AG10803 (cell line): ENCODE measurements at regions not wholly inside any gene's neighbourhood (a gene's known extent, or its start where the extent isn't known, plus 50 kb on each side); places are given as distances from the start of the nearest gene placed in this dataset.

Source experiments
- DNase-seq: peaks from one replicate; pipeline ENCODE4 v3.0.0; 2010; ENCODE audit warnings: low read depth
- H3K4me3 ChIP-seq: 2 replicates; pipeline ENCODE4 v1.5.1; 2011; ENCODE audit warnings: mild to moderate bottlenecking, low read length, control low read depth
- TF ChIP-seq, protein P1 (sequence below): conservative IDR thresholded peaks from 2 replicates; pipeline ENCODE4 v1.5.1; 2011; ENCODE audit warnings: mild to moderate bottlenecking, low read length, control low read depth, inconsistent platforms

DNA sequence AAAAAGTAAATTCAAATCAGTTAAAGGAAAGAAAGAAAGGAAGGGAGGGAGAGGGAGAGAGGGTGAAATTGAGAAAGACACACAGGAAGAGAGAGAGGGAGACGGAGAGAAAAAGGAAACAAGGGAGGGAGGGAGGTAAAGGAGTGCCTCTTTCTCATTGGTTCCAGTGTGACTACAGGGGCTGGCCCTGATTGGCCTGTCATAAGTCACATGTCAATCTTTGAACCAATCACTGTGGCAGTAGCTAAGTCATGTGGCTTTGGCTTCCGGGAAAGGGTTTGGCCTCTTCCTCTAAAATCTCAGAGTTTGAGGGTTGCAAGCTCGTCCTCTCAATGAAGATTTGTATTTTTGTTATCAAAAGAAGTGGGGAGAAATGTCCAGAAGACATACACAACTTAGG lies 150.2 kb downstream of the RAB11FIP2 start:
- no peak for DNase-seq
- no peak overlapping the region for H3K4me3 ChIP-seq
- TF ChIP-seq, protein P1, sequence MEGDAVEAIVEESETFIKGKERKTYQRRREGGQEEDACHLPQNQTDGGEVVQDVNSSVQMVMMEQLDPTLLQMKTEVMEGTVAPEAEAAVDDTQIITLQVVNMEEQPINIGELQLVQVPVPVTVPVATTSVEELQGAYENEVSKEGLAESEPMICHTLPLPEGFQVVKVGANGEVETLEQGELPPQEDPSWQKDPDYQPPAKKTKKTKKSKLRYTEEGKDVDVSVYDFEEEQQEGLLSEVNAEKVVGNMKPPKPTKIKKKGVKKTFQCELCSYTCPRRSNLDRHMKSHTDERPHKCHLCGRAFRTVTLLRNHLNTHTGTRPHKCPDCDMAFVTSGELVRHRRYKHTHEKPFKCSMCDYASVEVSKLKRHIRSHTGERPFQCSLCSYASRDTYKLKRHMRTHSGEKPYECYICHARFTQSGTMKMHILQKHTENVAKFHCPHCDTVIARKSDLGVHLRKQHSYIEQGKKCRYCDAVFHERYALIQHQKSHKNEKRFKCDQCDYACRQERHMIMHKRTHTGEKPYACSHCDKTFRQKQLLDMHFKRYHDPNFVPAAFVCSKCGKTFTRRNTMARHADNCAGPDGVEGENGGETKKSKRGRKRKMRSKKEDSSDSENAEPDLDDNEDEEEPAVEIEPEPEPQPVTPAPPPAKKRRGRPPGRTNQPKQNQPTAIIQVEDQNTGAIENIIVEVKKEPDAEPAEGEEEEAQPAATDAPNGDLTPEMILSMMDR, result no peak

DNA sequence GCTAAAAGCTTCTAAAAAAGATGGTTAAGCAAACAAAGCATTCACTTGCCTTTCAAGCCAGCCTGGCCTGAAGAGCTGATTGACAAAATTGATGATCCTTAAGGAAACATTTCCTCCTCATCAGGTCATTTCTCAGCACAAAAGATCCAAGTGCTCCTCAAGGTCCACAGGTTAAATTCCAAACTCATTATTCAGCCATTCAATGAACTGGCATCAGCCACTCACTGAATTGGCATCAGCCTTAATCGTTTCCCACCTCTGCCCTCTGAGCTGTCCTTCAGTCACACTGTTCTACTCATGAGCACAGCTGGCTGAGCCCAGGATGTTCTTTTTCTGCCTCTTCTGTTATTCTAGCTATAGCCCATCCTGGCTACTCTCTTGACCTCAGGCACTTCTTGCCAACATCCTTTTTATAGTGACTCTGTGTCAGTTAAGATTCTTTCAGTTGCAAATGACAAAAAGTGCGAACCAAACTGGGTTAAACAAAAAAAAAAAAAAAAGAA lies 147.5 kb downstream of the RAB11FIP2 start:
- no peak overlapping the region for H3K4me3 ChIP-seq
- TF ChIP-seq, protein P1, result no peak
- DNase-seq, result no peak

DNA sequence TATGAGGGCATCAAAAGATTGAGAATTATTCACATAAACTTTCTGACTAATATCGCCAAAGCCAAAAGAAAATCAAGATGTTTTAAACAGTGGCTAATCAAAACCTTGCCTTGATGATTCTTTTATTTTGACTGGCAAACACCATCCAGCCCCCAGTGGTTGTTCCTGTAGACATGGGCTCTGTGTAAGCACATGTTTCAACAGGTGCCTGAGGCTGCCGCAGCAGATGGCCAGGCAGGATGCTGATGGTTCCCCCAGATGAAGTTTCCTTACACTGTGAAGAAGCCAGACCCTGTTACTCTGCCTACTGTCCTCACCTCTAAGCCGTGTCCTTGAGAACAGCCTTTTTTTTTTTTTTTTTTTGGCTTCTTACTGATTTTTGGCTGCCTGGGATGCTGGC lies 146.5 kb downstream of the RAB11FIP2 start:
- no peak overlapping the region for H3K4me3 ChIP-seq
- no peak for DNase-seq

DNA sequence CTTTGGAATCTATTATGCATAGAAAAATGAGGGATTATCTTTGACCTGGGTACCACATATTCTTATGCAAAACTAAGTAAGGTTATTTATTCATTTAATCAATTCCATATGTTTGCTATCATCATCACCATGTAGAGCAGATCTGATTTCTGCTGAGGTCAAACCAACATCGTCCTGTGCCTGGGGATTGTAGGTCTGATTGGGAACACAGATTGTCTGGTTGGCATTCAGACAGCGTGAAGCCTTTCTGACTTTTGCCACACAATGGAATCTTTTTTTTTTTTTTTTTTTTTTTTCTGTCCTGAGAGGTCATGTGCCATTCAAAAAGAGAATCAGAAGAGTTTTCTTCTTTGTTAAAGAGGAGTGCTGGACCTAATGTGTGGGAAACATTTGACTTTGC lies 142.9 kb downstream of the RAB11FIP2 start:
- no peak for DNase-seq
- TF ChIP-seq, protein P1, result no peak
- H3K4me3 ChIP-seq, result no peak overlapping the region

More for the DNA sequence above, 146.5 kb downstream of the RAB11FIP2 start:
- TF ChIP-seq, protein P1, result no peak

DNA sequence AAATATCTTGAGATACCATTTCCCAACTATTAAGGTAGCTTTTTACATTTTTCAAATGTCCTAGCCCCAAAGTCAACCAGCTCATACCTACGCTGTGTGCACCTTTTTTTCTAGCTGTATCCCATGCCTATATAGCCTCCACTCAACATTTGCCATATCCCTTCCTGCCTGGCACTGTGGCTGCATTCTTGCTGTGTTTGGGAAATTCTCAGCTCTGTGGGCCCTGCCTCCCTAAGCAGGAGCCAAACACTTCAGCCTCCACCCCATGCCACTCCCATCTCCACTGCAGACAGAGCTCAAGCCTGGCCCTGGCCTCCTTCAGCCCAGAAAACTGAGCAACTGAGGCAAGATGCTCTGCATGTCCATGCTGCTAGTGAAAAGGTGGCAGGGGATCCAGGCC lies 141.3 kb downstream of the RAB11FIP2 start:
- DNase-seq, result no peak
- no peak overlapping the region for H3K4me3 ChIP-seq
- TF ChIP-seq, protein P1, result no peak

DNA sequence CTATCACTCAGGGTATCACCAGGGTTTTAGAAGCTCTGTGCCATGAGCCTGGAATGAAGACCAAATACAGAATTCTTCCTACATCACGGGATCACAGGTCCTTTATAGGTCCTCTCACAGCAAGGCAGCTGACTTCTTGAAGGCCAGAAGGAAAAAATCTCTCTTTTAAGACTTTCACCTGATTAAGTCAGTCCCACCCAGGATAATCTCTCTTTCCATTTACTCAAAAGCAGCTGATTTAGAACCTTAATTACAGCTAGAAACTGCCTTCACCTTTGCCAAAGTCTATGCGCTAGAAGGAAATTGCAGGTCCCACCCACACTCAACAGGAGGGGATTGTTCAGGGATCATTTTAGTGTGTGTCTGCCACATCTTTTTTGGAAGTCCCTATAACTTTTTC lies 135.1 kb downstream of the RAB11FIP2 start:
- no peak for DNase-seq
- no peak overlapping the region for H3K4me3 ChIP-seq
- TF ChIP-seq, protein P1, result no peak

DNA sequence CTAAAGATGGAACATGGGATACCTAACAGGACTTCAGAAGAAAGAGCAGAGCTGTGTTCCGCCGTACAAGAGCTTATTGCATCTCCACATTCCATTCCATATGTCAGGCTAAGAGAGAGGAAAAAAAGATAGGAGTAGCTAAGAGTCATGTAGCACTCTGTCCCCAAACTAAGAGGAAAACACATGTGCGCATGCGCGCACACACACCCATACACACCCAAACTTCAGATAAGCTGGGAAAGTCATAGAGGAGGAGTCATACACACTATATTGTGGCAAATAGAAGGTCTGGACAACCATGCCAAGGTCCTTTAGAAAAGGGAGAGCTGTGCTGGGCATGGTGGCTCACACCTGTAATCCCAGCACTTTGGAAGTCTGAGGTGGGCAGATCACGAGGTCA lies 132.4 kb downstream of the RAB11FIP2 start:
- DNase-seq, result no peak
- H3K4me3 ChIP-seq, result no peak overlapping the region
- TF ChIP-seq, protein P1, result no peak
